SK-N-SH (cell line): ENCODE measurements at regions not wholly inside any gene's neighbourhood (a gene's known extent, or its start where the extent isn't known, plus 50 kb on each side); places are given as distances from the start of the nearest gene placed in this dataset.

Experiments used
- CTCF ChIA-PET: fragments of 300-600, 350-600 bp; formaldehyde crosslinking; extraction: SDS; loops from one replicate; lab custom pipeline; 2021; lab: Yijun Ruan, JAX
- POLR2A ChIA-PET: fragments of 350-600 bp; sonication (Branson Sonifier 250); formaldehyde crosslinking; extraction: SDS; loops from one replicate; lab custom pipeline; 2020; ENCODE audit warnings: antibody characterized with exemption, inconsistent platforms; lab: Yijun Ruan, JAX
- DNase-seq: peaks from one replicate; pipeline ENCODE4 v3.0.0; 2012
- H2AFZ ChIP-seq: fragments of 200-600 bp; sonication (generic); 2 replicates; pipeline ENCODE4 v1.8.1; 2016; ENCODE audit warnings: antibody characterized with exemption, mild to moderate bottlenecking, low read depth
- H3F3A ChIP-seq: fragments of 200-600 bp; sonication (generic); replicated peaks from 2 replicates; pipeline ENCODE3; 2016; ENCODE audit warnings: antibody characterized with exemption, mild to moderate bottlenecking; ENCODE audit not compliant: insufficient read depth
- H3K27ac ChIP-seq, 2 experiments: fragments of 200-500 bp in 1 of 2; fragments of 200-600 bp in 1 of 2; sonication (Bioruptor generic) in 1 of 2; sonication (generic), shearing (Covaris generic) in 1 of 2; 2 replicates each; pipeline versions ENCODE4 v1.5.1 to v1.6.1; 2014 to 2016; ENCODE audit warnings: low read depth in 2 of 2, inconsistent platforms in 1 of 2, low read length in 1 of 2, mild to moderate bottlenecking in 1 of 2, mixed read lengths in 1 of 2
- H3K27me3 ChIP-seq: fragments of 200-600 bp; sonication (generic), shearing (Covaris generic); 2 replicates; pipeline ENCODE4 v1.6.1; 2016; ENCODE audit warnings: mixed run types; ENCODE audit not compliant: insufficient read depth
- H3K36me3 ChIP-seq, 2 experiments: fragments of 200-500 bp in 1 of 2; fragments of 200-600 bp in 1 of 2; sonication (Bioruptor generic) in 1 of 2; sonication (generic) in 1 of 2; replicated peaks in 1 of 2; 2 replicates each; pipeline versions ENCODE3 to v1.5.1; 2014 to 2016; ENCODE audit warnings: low read length in 1 of 2, mild to moderate bottlenecking in 1 of 2; ENCODE audit not compliant: insufficient read depth in 2 of 2, control insufficient read depth in 1 of 2
- H3K4me1 ChIP-seq, 2 experiments: fragments of 200-500 bp in 1 of 2; fragments of 200-600 bp in 1 of 2; sonication (Bioruptor generic) in 1 of 2; sonication (generic), shearing (Covaris generic) in 1 of 2; 2 replicates each; pipeline versions ENCODE4 v1.5.1 to v1.6.1; 2014 to 2016; ENCODE audit warnings: low read depth in 1 of 2, low read length in 1 of 2, mixed run types in 1 of 2; ENCODE audit not compliant: insufficient read depth in 2 of 2, control insufficient read depth in 1 of 2
- H3K4me2 ChIP-seq: fragments of 200-600 bp; sonication (generic), shearing (Covaris generic); 2 replicates; pipeline ENCODE4 v1.6.1; 2017; ENCODE audit warnings: mixed run types
- H3K4me3 ChIP-seq, 2 experiments: fragments of 200-500 bp in 1 of 2; fragments of 200-600 bp in 1 of 2; sonication (Bioruptor generic) in 1 of 2; sonication (generic), shearing (Covaris generic) in 1 of 2; 2 replicates each; pipeline versions ENCODE4 v1.5.1 to v1.8.1; 2014 to 2016; ENCODE audit warnings: low read depth in 2 of 2, inconsistent platforms in 1 of 2, low read length in 1 of 2, mild to moderate bottlenecking in 1 of 2, mixed read lengths in 1 of 2, moderate library complexity in 1 of 2
- H3K79me2 ChIP-seq: fragments of 200-600 bp; sonication (generic); 2 replicates; pipeline ENCODE4 v1.8.1; 2017; ENCODE audit warnings: mild to moderate bottlenecking; ENCODE audit not compliant: insufficient read depth
- H3K9ac ChIP-seq: fragments of 200-600 bp; sonication (generic); 2 replicates; pipeline ENCODE4 v1.6.1; 2017; ENCODE audit warnings: mixed run types
- H3K9me2 ChIP-seq: fragments of 200-600 bp; sonication (generic); 2 replicates; pipeline ENCODE4 v1.6.1; 2017; ENCODE audit warnings: mixed run types
- H3K9me3 ChIP-seq: fragments of 200-600 bp; sonication (generic); 2 replicates; pipeline ENCODE4 v1.6.1; 2017; ENCODE audit warnings: mixed run types, mild to moderate bottlenecking, moderate library complexity
- H4K20me1 ChIP-seq: fragments of 200-600 bp; sonication (generic); 2 replicates; pipeline ENCODE4 v1.6.1; 2017; ENCODE audit warnings: mild to moderate bottlenecking, mixed run types; ENCODE audit not compliant: insufficient read depth
- ELF1 ChIP-seq: IDR thresholded peaks from 2 replicates; pipeline ENCODE4 v1.4.0; 2012
- GATA2 ChIP-seq: sonication (generic); formaldehyde crosslinking; IDR thresholded peaks from 2 replicates; pipeline ENCODE4 v1.5.0; 2020; ENCODE audit warnings: mild to moderate bottlenecking, missing genetic modification reagents
- MXI1 ChIP-seq: IDR thresholded peaks from 2 replicates; pipeline ENCODE4 v1.6.1; 2012; ENCODE audit warnings: mild to moderate bottlenecking, low read depth, low read length, improper control_type of control experiment
- RAD21 ChIP-seq: IDR thresholded peaks from 2 replicates; pipeline ENCODE4 v1.6.1; 2012; ENCODE audit warnings: mild to moderate bottlenecking, low read length
- RFX5 ChIP-seq: IDR thresholded peaks from 2 replicates; pipeline ENCODE4 v1.6.1; 2012; ENCODE audit warnings: mild to moderate bottlenecking, improper control_type of control experiment, low read length
- SMC3 ChIP-seq: IDR thresholded peaks from 2 replicates; pipeline ENCODE4 v1.6.1; 2012; ENCODE audit warnings: low read depth, low read length, improper control_type of control experiment
- TCF12 ChIP-seq: IDR thresholded peaks from 2 replicates; pipeline ENCODE4 v1.4.0; 2012
- WGBS: methylation state at CpG from one replicate; pipeline ENCODE4 v1.1.6; 2017; ENCODE audit warnings: low lambda C conversion rate; 5-methylcytosine and 5-hydroxymethylcytosine counted together
- TF ChIP-seq, protein P1 (sequence below): IDR thresholded peaks from 2 replicates; pipeline ENCODE4 v1.6.1; 2012; ENCODE audit warnings: mild to moderate bottlenecking, low read depth, low read length, moderate library complexity
- TF ChIP-seq, protein P2 (sequence below): fragments of 150-350 bp; IDR thresholded peaks from 2 replicates; pipeline ENCODE4 v1.6.1; 2017; ENCODE audit warnings: antibody characterized with exemption, low read length, low read depth, borderline replicate concordance
- TF ChIP-seq, protein P3 (sequence below): IDR thresholded peaks from 2 replicates; pipeline ENCODE4; 2012
- TF ChIP-seq, protein P4 (sequence below): fragments of 150-350 bp; IDR thresholded peaks from 2 replicates; pipeline ENCODE4 v1.6.1; 2016; ENCODE audit warnings: mild to moderate bottlenecking, low read depth, low read length

DNA sequence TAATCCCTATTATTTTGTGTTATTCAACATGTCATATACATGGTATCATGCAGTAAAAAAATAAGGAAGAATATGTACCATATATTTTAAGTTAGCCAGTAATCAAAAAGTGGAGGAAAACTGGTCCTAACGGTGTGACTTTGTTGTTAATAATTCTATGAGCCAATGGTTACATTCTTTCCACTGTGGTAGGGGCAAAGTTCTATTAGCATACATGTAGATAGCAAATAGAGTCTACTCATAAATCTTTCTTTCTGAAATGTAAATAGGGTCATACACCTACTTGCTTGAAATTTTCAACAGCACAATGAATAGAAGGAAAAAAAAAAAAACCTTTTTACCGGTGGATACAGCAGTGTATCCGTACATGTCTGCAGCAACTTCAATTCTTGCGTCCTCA lies 364.8 kb downstream of the RAB38 start:
- Histone ChIP-seq H3K9me3 (no peaks in the 10 kb centered on the region), H3K79me2 (no peaks in the 10 kb centered on the region), H3K4me3 (no peak overlapping the region), H3K27me3 (no peaks in the 10 kb centered on the region), H2AFZ (no peak overlapping the region), H3K4me2 (no peak overlapping the region)
- TF ChIP-seq, protein P1, sequence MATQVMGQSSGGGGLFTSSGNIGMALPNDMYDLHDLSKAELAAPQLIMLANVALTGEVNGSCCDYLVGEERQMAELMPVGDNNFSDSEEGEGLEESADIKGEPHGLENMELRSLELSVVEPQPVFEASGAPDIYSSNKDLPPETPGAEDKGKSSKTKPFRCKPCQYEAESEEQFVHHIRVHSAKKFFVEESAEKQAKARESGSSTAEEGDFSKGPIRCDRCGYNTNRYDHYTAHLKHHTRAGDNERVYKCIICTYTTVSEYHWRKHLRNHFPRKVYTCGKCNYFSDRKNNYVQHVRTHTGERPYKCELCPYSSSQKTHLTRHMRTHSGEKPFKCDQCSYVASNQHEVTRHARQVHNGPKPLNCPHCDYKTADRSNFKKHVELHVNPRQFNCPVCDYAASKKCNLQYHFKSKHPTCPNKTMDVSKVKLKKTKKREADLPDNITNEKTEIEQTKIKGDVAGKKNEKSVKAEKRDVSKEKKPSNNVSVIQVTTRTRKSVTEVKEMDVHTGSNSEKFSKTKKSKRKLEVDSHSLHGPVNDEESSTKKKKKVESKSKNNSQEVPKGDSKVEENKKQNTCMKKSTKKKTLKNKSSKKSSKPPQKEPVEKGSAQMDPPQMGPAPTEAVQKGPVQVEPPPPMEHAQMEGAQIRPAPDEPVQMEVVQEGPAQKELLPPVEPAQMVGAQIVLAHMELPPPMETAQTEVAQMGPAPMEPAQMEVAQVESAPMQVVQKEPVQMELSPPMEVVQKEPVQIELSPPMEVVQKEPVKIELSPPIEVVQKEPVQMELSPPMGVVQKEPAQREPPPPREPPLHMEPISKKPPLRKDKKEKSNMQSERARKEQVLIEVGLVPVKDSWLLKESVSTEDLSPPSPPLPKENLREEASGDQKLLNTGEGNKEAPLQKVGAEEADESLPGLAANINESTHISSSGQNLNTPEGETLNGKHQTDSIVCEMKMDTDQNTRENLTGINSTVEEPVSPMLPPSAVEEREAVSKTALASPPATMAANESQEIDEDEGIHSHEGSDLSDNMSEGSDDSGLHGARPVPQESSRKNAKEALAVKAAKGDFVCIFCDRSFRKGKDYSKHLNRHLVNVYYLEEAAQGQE: no peak
- TF ChIP-seq, protein P2, sequence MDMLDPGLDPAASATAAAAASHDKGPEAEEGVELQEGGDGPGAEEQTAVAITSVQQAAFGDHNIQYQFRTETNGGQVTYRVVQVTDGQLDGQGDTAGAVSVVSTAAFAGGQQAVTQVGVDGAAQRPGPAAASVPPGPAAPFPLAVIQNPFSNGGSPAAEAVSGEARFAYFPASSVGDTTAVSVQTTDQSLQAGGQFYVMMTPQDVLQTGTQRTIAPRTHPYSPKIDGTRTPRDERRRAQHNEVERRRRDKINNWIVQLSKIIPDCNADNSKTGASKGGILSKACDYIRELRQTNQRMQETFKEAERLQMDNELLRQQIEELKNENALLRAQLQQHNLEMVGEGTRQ: no peak
- TF ChIP-seq, protein P3, sequence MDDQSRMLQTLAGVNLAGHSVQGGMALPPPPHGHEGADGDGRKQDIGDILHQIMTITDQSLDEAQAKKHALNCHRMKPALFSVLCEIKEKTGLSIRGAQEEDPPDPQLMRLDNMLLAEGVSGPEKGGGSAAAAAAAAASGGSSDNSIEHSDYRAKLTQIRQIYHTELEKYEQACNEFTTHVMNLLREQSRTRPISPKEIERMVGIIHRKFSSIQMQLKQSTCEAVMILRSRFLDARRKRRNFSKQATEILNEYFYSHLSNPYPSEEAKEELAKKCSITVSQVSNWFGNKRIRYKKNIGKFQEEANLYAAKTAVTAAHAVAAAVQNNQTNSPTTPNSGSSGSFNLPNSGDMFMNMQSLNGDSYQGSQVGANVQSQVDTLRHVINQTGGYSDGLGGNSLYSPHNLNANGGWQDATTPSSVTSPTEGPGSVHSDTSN: no peak
- TF ChIP-seq SMC3 (no peak), GATA2 (no peak), ELF1 (no peak)
- TF ChIP-seq, all 33 proteins: peak for 0
- no peak overlapping the region for H3K9ac ChIP-seq
- POLR2A ChIA-PET: no interaction called here
- DNase-seq: no peak
- no peaks in the 10 kb centered on the region for H3K36me3 ChIP-seq
- H3F3A ChIP-seq: no peaks in the 10 kb centered on the region
- no peaks in the 10 kb centered on the region for H3K4me1 ChIP-seq
- H3K27ac ChIP-seq: no peak overlapping the region
- no peaks in the 10 kb centered on the region for H3K9me2 ChIP-seq
- CTCF ChIA-PET: no interaction called here
- 16% methylated on average over 4 of the region's 4 CpGs for WGBS
- H4K20me1 ChIP-seq: no peaks in the 10 kb centered on the region

DNA sequence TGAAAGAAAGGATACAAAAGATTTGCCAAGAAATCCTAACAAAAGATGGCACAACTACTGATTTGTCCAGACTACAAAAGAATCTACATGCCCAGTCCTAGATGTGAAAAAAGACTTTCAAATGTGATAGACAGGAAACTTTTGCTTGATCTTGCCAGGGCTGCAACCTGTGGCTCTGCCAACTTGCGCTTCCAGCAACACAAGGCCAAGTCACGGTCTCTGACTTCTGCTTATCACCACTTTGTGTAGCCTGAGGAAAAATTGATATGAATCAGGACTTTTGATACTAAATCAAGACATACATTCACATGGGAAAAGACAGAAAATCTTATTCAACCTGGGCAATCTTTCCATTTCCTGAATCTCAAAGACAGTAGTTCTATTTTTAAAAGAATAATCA lies 366.0 kb downstream of the RAB38 start:
- ChIA-PET POLR2A (no interaction called here), CTCF (no interaction called here)
- no peak for DNase-seq
- Histone ChIP-seq H3K9ac (no peak overlapping the region), H2AFZ (no peak overlapping the region), H3K4me1 (no peaks in the 10 kb centered on the region), H3K9me3 (no peaks in the 10 kb centered on the region), H3K4me3 (no peak overlapping the region), H3K36me3 (no peaks in the 10 kb centered on the region), H3F3A (no peaks in the 10 kb centered on the region), H4K20me1 (no peaks in the 10 kb centered on the region), H3K27ac (no peak overlapping the region), H3K4me2 (no peak overlapping the region), H3K79me2 (no peaks in the 10 kb centered on the region), H3K9me2 (no peaks in the 10 kb centered on the region), H3K27me3 (no peaks in the 10 kb centered on the region)
- TF ChIP-seq RFX5 (no peak), MXI1 (no peak), TCF12 (no peak), ELF1 (no peak), RAD21 (no peak), SMC3 (no peak)
- TF ChIP-seq, protein P4, sequence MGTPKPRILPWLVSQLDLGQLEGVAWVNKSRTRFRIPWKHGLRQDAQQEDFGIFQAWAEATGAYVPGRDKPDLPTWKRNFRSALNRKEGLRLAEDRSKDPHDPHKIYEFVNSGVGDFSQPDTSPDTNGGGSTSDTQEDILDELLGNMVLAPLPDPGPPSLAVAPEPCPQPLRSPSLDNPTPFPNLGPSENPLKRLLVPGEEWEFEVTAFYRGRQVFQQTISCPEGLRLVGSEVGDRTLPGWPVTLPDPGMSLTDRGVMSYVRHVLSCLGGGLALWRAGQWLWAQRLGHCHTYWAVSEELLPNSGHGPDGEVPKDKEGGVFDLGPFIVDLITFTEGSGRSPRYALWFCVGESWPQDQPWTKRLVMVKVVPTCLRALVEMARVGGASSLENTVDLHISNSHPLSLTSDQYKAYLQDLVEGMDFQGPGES: no peak
- WGBS: 6% methylated on average over 2 of the region's 2 CpGs
